ENCODE measurements at regions not wholly inside any gene's neighbourhood (a gene's known extent, or its start where the extent isn't known, plus 50 kb on each side); places are given as distances from the start of the nearest gene placed in this dataset.

DNA sequence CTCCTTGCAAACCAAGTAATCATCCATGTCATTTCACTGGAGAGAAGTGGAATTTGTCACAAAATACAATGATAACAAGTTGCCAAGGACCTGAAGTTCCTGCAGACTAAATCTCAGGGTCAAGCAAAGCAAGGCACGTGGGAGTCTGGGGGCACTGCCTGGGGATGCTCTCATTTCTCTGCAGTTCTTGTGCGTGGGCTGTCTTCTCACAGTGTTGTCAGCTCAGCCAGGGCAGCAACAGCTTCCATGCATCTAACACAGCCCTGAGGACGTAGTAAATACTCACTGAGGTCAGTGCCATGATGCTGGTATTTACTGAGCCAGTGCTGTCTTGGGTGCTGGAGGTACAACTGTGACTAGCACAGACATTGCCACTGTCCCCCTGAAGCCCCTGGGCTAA is 62.9 kb upstream of the CMKLR1 start:
- H3K9me2 ChIP-seq (ENCODE audit: insufficient read depth, low read length), result no peaks in the 10 kb centered on the region

DNA sequence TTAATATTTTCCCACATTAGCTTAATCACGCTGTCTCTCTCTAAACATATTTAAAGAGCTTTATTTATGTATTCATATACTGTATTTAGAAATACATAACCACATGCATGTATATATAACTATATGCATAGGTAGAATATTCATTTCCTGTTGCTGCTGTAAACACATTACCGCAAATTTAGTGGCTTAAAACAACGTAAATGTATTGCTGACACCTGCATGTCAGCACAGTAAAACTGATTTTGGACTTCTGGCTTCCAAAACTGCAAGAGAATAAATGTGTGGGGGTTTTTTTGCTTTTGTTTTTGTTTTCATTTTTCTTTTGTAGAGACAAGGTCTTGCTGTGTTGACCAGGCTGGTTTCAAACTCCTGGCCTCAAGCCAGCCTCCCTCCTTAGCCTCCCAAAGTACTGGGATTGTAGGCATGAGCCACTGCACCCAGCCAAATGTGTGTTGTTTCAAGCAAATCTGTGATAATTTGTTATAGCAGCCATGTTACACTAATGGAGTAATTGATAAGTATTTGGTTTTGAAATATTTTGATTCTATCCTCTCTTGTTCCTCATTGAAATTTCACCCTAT is 61.9 kb upstream of the CMKLR1 start:
- POLR2A ChIA-PET, result interaction anchor here (0.5 kb wide), 1 partner anchor 1476 kb away, joined by 3 read pairs; no protein-coding TSS in a partner anchor
- intact Hi-C loops (cut with micrococcal nuclease; ENCODE audit: unreplicated experiment), result no loop called here

More for the DNA sequence above, 62.9 kb upstream of the CMKLR1 start:
- TF ChIP-seq, protein P1, sequence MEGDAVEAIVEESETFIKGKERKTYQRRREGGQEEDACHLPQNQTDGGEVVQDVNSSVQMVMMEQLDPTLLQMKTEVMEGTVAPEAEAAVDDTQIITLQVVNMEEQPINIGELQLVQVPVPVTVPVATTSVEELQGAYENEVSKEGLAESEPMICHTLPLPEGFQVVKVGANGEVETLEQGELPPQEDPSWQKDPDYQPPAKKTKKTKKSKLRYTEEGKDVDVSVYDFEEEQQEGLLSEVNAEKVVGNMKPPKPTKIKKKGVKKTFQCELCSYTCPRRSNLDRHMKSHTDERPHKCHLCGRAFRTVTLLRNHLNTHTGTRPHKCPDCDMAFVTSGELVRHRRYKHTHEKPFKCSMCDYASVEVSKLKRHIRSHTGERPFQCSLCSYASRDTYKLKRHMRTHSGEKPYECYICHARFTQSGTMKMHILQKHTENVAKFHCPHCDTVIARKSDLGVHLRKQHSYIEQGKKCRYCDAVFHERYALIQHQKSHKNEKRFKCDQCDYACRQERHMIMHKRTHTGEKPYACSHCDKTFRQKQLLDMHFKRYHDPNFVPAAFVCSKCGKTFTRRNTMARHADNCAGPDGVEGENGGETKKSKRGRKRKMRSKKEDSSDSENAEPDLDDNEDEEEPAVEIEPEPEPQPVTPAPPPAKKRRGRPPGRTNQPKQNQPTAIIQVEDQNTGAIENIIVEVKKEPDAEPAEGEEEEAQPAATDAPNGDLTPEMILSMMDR (conservative IDR thresholded peaks at IDR 0.05; ENCODE audit: low read length), result no peak
- no peak for TF ChIP-seq EZH2phosphoT487 (IDR thresholded peaks at IDR 0.05; ENCODE audit: borderline replicate concordance, low read depth, low read length)
- no TSS peak for BruUV-seq (replicated peaks)
- ChIA-PET CTCF (ENCODE audit: unreplicated experiment) (no interaction called here), POLR2A (no interaction called here)
- Histone ChIP-seq H3K4me2 (ENCODE audit: low read length) (no peak overlapping the region), H3K4me1 (ENCODE audit: insufficient read depth, low read length, poor library complexity, severe bottlenecking) (no peaks in the 10 kb centered on the region), H4K20me1 (ENCODE audit: insufficient read depth, low read length) (no peaks in the 10 kb centered on the region), H3K27ac (ENCODE audit: low read depth, low read length, poor library complexity, severe bottlenecking) (no peak overlapping the region), H3K9me3 (ENCODE audit: low read length) (no peaks in the 10 kb centered on the region), H3K36me3 (ENCODE audit: insufficient read depth, low read length) (no peaks in the 10 kb centered on the region), H3K79me2 (ENCODE audit: insufficient read depth, low read depth, low read length) (no peaks in the 10 kb centered on the region), H2AFZ (ENCODE audit: low read length) (no peak overlapping the region), H3K4me3 (ENCODE audit: low read depth, low read length, poor library complexity, severe bottlenecking) (no peak overlapping the region)
- intact Hi-C loops (cut with micrococcal nuclease; ENCODE audit: unreplicated experiment), result no loop called here
- no peak for DNase-seq (ENCODE audit: low spot score)

DNA sequence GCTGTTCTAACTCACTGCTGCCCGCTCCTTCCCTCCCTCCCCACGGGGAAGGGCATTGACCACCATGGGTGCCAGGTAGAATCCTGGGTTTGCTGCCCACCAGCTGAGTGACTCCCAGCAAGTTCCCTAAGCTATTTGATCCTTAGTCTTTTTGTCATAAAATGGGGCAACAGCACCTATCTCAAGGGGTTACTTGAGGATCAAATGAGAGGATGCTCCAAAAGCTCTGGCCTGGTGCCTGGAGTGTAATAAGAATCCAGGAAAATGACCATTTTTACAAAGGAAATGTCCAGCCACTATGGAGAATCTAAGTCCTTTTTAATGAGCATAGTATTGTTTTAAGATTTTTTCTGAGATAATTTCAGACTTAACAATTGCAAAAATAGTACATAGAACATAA is 61.4 kb upstream of the CMKLR1 start:
- DNase-seq (ENCODE audit: low spot score), result no peak
- H2AFZ ChIP-seq (ENCODE audit: low read length), result no peak overlapping the region
- H3K27ac ChIP-seq (ENCODE audit: low read depth, low read length, poor library complexity, severe bottlenecking), result no peak overlapping the region
- intact Hi-C loops (cut with micrococcal nuclease; ENCODE audit: unreplicated experiment), result no loop called here
- H3K4me1 ChIP-seq (ENCODE audit: insufficient read depth, low read length, poor library complexity, severe bottlenecking), result no peaks in the 10 kb centered on the region
- TF ChIP-seq, protein P1 (conservative IDR thresholded peaks at IDR 0.05; ENCODE audit: low read length), result no peak
- TF ChIP-seq EZH2phosphoT487 (IDR thresholded peaks at IDR 0.05; ENCODE audit: borderline replicate concordance, low read depth, low read length), result no peak
- no peak overlapping the region for H3K4me3 ChIP-seq (ENCODE audit: low read depth, low read length, poor library complexity, severe bottlenecking)
- no peaks in the 10 kb centered on the region for H4K20me1 ChIP-seq (ENCODE audit: insufficient read depth, low read length)
- no peak overlapping the region for H3K4me2 ChIP-seq (ENCODE audit: low read length)
- no peaks in the 10 kb centered on the region for H3K9me2 ChIP-seq (ENCODE audit: insufficient read depth, low read length)
- no peaks in the 10 kb centered on the region for H3K36me3 ChIP-seq (ENCODE audit: insufficient read depth, low read length)
- POLR2A ChIA-PET, result interaction anchor here (0.6 kb wide), 1 partner anchor 16 kb away, joined by 6 read pairs; no protein-coding TSS in a partner anchor
- H3K9me3 ChIP-seq (ENCODE audit: low read length), result no peaks in the 10 kb centered on the region
- no peaks in the 10 kb centered on the region for H3K79me2 ChIP-seq (ENCODE audit: insufficient read depth, low read depth, low read length)
- BruUV-seq (replicated peaks), result no TSS peak
- CTCF ChIA-PET (ENCODE audit: unreplicated experiment), result no interaction called here

More for the DNA sequence above, 61.9 kb upstream of the CMKLR1 start:
- no TSS peak for BruUV-seq (replicated peaks)
- H3K9me2 ChIP-seq (ENCODE audit: insufficient read depth, low read length), result no peaks in the 10 kb centered on the region
- H3K79me2 ChIP-seq (ENCODE audit: insufficient read depth, low read depth, low read length), result no peaks in the 10 kb centered on the region
- no peak for DNase-seq (ENCODE audit: low spot score)
- no peaks in the 10 kb centered on the region for H3K36me3 ChIP-seq (ENCODE audit: insufficient read depth, low read length)
- CTCF ChIA-PET (ENCODE audit: unreplicated experiment), result no interaction called here
- H3K27ac ChIP-seq (ENCODE audit: low read depth, low read length, poor library complexity, severe bottlenecking), result no peak overlapping the region
- H4K20me1 ChIP-seq (ENCODE audit: insufficient read depth, low read length), result no peaks in the 10 kb centered on the region
- no peak overlapping the region for H3K4me2 ChIP-seq (ENCODE audit: low read length)
- no peaks in the 10 kb centered on the region for H3K9me3 ChIP-seq (ENCODE audit: low read length)
- H3K4me3 ChIP-seq (ENCODE audit: low read depth, low read length, poor library complexity, severe bottlenecking), result no peak overlapping the region
- no peaks in the 10 kb centered on the region for H3K4me1 ChIP-seq (ENCODE audit: insufficient read depth, low read length, poor library complexity, severe bottlenecking)
- no peak overlapping the region for H2AFZ ChIP-seq (ENCODE audit: low read length)
- no peak for TF ChIP-seq EZH2phosphoT487 (IDR thresholded peaks at IDR 0.05; ENCODE audit: borderline replicate concordance, low read depth, low read length)
- TF ChIP-seq, protein P1 (conservative IDR thresholded peaks at IDR 0.05; ENCODE audit: low read length), result no peak
